HFF-Myc (cell line): ENCODE measurements at regions not wholly inside any gene's neighbourhood (a gene's known extent, or its start where the extent isn't known, plus 50 kb on each side); places are given as distances from the start of the nearest gene placed in this dataset.

Experiments
- DNase-seq: peaks from one replicate; pipeline ENCODE4 v3.0.0-alpha.2; 2011; ENCODE audit warnings: low read depth; ENCODE audit errors: extremely low read depth
- H3K4me3 ChIP-seq: replicated peaks from 2 replicates; pipeline ENCODE4 v1.5.1; 2011; ENCODE audit warnings: low read depth, mild to moderate bottlenecking, control low read depth, low read length
- TF ChIP-seq, protein P1 (sequence below): IDR thresholded peaks from 2 replicates; pipeline ENCODE4 v1.5.1; 2012; ENCODE audit warnings: mild to moderate bottlenecking, low read depth, low read length, control low read depth; ENCODE audit errors: missing control alignments

DNA sequence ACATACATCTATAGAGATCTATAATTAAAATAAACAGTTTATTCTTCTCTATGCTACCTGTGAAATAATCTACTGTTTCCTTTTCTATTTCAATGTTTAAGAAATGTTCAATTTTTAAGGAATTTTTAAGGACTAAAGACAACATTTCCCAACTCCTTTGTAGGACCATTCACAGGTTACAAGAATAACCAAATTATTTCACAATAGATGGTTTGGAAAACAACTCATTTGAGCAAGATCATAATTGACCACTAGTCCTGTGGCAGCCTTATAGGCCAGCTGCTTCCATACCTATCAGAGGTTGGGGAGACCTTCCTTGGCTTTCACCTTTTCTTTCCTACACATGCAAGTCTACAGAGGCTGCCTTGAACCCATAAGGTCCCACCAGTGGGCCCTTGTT is 193.7 kb downstream of the TTC39B start:
- no peak for DNase-seq
- H3K4me3 ChIP-seq: no peak overlapping the region
- TF ChIP-seq, protein P1, sequence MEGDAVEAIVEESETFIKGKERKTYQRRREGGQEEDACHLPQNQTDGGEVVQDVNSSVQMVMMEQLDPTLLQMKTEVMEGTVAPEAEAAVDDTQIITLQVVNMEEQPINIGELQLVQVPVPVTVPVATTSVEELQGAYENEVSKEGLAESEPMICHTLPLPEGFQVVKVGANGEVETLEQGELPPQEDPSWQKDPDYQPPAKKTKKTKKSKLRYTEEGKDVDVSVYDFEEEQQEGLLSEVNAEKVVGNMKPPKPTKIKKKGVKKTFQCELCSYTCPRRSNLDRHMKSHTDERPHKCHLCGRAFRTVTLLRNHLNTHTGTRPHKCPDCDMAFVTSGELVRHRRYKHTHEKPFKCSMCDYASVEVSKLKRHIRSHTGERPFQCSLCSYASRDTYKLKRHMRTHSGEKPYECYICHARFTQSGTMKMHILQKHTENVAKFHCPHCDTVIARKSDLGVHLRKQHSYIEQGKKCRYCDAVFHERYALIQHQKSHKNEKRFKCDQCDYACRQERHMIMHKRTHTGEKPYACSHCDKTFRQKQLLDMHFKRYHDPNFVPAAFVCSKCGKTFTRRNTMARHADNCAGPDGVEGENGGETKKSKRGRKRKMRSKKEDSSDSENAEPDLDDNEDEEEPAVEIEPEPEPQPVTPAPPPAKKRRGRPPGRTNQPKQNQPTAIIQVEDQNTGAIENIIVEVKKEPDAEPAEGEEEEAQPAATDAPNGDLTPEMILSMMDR: no peak

DNA sequence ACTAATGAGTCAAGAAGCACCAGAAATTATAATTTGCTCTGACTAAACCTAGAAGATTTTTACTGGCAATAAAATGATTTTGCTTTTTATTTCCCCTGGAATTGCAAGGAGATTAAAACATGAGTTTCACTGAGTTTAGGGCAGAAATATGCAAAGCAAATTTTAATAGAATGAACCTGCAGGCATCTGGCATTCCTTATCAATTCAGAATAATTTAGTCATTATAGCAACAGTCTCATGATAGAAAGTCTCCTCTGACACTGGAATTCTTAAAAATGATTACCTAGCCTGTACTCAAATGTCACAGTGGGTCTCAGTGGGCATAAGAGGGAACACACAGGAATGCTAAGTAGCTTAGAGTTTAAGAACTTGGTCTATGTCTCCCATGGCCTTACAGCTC is 195.9 kb downstream of the TTC39B start:
- TF ChIP-seq, protein P1: no peak
- no peak overlapping the region for H3K4me3 ChIP-seq
- no peak for DNase-seq

DNA sequence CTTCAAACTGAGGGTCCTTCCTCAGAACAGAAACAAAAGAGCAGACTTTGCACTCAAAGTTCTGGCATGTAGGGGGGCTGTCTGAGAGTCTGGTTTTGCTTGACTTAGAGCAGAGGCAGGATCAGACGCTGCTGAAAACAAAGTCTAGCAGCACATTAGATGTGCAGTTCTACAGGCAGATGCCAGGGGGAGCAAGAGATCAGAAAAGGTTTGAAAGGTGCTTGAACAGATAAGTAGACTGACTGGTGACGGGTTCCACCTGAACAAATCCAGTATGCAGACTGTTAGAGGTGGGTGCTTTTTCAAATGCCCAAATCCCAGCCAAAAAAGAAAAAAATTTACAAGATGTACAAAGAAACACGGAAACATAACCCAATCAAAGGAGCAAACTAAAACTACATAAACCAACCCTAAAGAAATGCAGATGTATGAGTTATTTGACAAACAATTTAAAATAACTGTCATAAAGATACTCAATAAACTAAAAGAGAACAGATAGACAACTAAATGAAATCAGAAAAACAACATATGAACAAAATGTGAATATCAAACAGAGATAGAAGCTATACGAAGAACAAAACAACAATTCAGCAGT is 194.7 kb upstream of the FREM1 start:
- no peak for DNase-seq
- H3K4me3 ChIP-seq: no peak overlapping the region
- TF ChIP-seq, protein P1: peak; percentile 77

DNA sequence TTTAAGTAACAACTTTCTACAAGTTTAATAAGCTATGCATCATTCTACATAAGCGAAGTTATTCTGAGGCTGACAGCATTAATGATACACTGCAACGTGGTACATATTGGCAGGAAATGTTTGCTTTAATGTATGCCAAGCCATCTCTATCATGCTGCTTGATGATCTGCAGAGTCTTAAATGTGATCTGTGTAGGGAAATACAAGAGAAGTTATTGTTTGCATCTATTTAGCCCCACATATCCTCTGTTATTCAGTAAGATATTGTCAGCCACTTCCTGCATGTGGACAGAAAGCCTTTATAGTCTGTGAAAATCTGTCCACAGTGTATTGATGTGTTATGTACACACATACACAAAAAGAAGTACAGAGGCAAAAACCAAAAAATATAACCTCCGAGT is 193.1 kb upstream of the FREM1 start:
- H3K4me3 ChIP-seq: no peak overlapping the region
- TF ChIP-seq, protein P1: no peak
- no peak for DNase-seq

DNA sequence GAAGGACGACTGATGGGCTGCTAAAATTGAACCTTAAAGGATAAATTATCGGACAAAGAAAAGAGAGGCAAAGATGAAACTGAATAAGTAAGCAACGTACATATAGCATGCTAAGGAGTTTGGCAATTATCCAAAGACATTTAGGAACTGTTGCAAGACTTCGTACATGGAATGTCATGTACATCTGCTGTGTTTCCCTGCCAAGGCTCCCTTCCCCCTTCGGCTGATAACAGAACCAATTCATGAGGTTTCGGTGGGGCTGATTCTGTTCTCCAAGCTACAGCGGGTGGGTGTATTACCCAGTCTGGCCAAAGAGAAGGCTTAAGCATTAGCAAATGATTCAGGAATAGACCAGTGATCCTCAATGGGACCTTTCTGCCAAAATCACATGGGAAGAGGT is 190.9 kb upstream of the FREM1 start:
- no peak overlapping the region for H3K4me3 ChIP-seq
- TF ChIP-seq, protein P1: no peak
- no peak for DNase-seq

GRCh38 chr9:15100571-15100970 is 190.3 kb upstream of the FREM1 start:
- H3K4me3 ChIP-seq: no peak overlapping the region
- TF ChIP-seq, protein P1: no peak
- DNase-seq: no peak

DNA sequence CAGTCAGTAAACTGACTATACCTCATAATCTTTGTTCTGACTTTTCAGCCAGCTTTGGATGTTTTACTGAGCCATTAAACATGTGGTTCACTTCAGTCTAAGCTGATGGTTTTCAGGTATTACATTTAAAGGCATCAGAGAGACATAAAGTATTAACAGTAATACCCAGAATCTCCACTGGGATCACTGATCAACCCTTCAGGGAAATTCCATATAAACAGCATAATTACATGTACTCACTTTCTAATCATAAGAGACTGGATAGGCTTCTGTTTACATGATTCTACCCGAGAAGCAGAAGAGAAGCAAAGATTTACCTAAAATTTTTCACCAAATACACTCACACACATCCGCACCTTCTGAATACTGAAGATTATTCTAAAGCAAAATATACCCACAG is 186.7 kb upstream of the FREM1 start:
- no peak overlapping the region for H3K4me3 ChIP-seq
- DNase-seq: no peak
- TF ChIP-seq, protein P1: no peak
